Mucosa of descending colon (tissue), 3 donors: ENCODE measurements at regions not wholly inside any gene's neighbourhood (a gene's known extent, or its start where the extent isn't known, plus 50 kb on each side); places are given as distances from the start of the nearest gene placed in this dataset.

Source experiments
- ATAC-seq: fragments of 200-7000 bp; cut with Tn5 transposase; one replicate; pipeline ENCODE4 v1.9.1; 2020; ENCODE audit warnings: mild to moderate bottlenecking, moderate library complexity
- DNase-seq, 3 donors: peaks; one replicate each; pipeline ENCODE4 v3.0.0-alpha.2; 2020
- H3K36me3 ChIP-seq: fragments of 200-600 bp; one replicate; pipeline ENCODE4 v1.8.0; 2021; ENCODE audit warnings: low read depth, mild to moderate bottlenecking
- H3K4me1 ChIP-seq: fragments of 200-600 bp; one replicate; pipeline ENCODE4 v1.8.0; 2021; ENCODE audit warnings: low read depth, mild to moderate bottlenecking
- H3K4me3 ChIP-seq: fragments of 200-600 bp; one replicate; pipeline ENCODE4 v1.8.0; 2021; ENCODE audit warnings: mild to moderate bottlenecking
- H3K9me3 ChIP-seq: fragments of 200-600 bp; one replicate; pipeline ENCODE4 v1.8.0; 2021; ENCODE audit warnings: mild to moderate bottlenecking
- CTCF ChIP-seq: fragments of 200-600 bp; IDR thresholded peaks from one replicate; pipeline ENCODE4 v1.8.0; 2022; ENCODE audit warnings: antibody characterized with exemption, mild to moderate bottlenecking
- intact Hi-C, 2 donors: fragments of 100-400 bp; cut with DNase I in 1 of 2; cut with micrococcal nuclease in 1 of 2; formaldehyde crosslinking; loops; one replicate each; pipeline versions ENCODE4 v1.11.0 to v1.11.1; 2022; cut with DNase I, micrococcal nuclease
- donor health status: DM: no; HTN: no; CAD: no; lungs with moderate emphysema.
- donor health status: DM: no; HTN: no; CAD: no.
- donor health status: DM: no; HTN: yes; CAD: no.

GRCh38 chr3:82364827-82365226, 603.4 kb upstream of the GBE1 start:
- ATAC-seq = no peak
- Histone ChIP-seq H3K4me3 (no peak overlapping the region), H3K4me1 (no peaks in the 10 kb centered on the region), H3K36me3 (no peaks in the 10 kb centered on the region), H3K9me3 (peaks cover 14% of the 10 kb centered on the region)
- DNase-seq = no peak
- no peak for TF ChIP-seq CTCF
- intact Hi-C loops = no loop called here

- no peak for TF ChIP-seq CTCF
Observed at GRCh38 chr3:82363131-82363530, 601.7 kb upstream of the GBE1 start.

GRCh38 chr3:82355228-82355627, 593.8 kb upstream of the GBE1 start:
- no peak for TF ChIP-seq CTCF
- ATAC-seq (no peak), DNase-seq (no peak)
- H3K4me3 ChIP-seq = no peak overlapping the region
- H3K9me3 ChIP-seq = peaks cover 25% of the 10 kb centered on the region
- no peaks in the 10 kb centered on the region for H3K36me3 ChIP-seq
- H3K4me1 ChIP-seq = no peaks in the 10 kb centered on the region
- intact Hi-C loops = no loop called here

More at GRCh38 chr3:82363131-82363530, 601.7 kb upstream of the GBE1 start:
- Histone ChIP-seq H3K9me3 (peaks cover 8% of the 10 kb centered on the region), H3K4me3 (no peak overlapping the region), H3K4me1 (no peaks in the 10 kb centered on the region), H3K36me3 (no peaks in the 10 kb centered on the region)
- DNase-seq (no peak), ATAC-seq (no peak)
- intact Hi-C loops = no loop called here

- intact Hi-C loops = no loop called here
- H3K4me1 ChIP-seq = no peaks in the 10 kb centered on the region
- no peak overlapping the region for H3K4me3 ChIP-seq
- no peak for TF ChIP-seq CTCF
- no peak for DNase-seq
- no peak for ATAC-seq
- peaks cover 30% of the 10 kb centered on the region for H3K9me3 ChIP-seq
- H3K36me3 ChIP-seq = no peaks in the 10 kb centered on the region
Observed at GRCh38 chr3:82354228-82354627, 592.8 kb upstream of the GBE1 start.

- DNase-seq (no peak), ATAC-seq (no peak)
- Histone ChIP-seq H3K9me3 (peaks cover 30% of the 10 kb centered on the region), H3K36me3 (no peaks in the 10 kb centered on the region), H3K4me3 (no peak overlapping the region), H3K4me1 (no peaks in the 10 kb centered on the region)
- intact Hi-C loops = no loop called here
- no peak for TF ChIP-seq CTCF
Observed at GRCh38 chr3:82353306-82354171, 592.1 kb upstream of the GBE1 start.
